Medulla oblongata (tissue), 1 donor: ENCODE measurements at regions not wholly inside any gene's neighbourhood (a gene's known extent, or its start where the extent isn't known, plus 50 kb on each side); places are given as distances from the start of the nearest gene placed in this dataset.
A peak's percentile ranks its signal among the peaks of the same experiment; 100 is the strongest.

Experiments
- DNase-seq: peaks from one replicate; pipeline ENCODE4 v3.0.0-alpha.2; 2015; ENCODE audit errors: extremely low spot score

DNA sequence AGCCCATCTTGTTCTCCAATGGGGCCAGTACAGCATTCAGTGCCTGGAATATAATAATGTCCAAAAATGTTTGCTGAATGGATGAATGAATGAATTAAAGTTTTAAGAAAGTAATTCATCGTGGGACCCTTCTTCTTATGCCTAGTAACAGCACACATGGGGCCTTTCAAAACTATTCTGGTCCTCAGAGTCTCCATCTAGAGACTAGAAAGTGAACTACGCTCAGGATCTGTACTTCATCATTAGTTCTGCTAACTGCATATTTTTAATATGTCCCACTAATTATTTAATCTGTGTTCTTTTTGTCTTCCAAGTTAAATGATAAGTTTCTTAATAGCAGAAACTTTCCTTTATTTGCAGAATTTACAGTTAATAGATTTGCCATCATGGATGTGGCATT, 172.5 kb downstream of the SMAD2 start:
- DNase-seq, result no peak

DNA sequence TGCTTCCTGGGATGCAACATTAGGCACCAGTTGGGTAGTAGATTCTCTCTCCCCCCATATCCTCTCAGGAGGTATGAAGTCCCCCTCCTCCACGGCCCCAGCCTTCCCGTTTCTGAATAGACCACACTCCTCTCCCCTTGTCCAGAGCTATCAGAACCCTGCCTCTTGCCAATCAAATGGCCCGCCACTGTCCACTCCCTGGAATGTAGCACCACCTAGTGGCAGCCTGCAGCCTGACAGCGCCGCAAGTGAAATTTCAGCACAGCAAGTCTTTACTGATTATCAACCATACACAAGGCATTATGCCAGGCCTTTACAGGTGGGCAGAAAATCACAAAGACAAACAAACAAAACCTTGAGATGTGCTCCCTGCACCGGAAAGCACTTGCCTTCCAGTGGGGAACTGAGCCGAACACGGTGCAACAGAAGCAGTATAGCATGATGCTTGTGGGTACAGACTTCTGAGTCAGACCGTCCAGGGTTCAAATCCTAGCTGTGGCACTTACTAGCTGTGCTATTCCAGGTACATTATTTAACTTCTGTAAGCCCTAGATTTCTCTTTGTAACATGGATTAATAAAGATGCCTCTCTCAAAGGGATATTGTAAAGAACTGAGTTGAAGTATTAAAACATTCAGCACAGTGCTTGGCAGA, 174.0 kb downstream of the SMAD2 start:
- peak; percentile 74 for DNase-seq

DNA sequence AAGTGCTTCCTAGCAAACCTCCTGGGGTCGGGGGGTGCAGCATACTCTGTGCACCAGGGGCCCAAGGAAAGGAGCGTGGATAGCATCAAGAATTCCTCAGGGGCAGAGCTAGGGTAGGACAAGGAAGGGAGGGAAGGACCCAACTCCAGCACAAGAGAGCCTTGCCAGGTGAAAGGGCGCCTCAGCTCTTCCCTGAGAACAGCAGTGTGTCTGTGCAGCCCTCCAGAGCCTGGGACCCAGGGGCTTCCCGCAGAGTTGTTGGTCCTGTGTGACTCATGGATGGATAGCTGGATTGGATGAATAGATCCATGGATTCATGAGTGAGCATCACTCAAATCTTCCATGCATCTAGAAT, 175.4 kb downstream of the SMAD2 start:
- DNase-seq, result no peak

DNA sequence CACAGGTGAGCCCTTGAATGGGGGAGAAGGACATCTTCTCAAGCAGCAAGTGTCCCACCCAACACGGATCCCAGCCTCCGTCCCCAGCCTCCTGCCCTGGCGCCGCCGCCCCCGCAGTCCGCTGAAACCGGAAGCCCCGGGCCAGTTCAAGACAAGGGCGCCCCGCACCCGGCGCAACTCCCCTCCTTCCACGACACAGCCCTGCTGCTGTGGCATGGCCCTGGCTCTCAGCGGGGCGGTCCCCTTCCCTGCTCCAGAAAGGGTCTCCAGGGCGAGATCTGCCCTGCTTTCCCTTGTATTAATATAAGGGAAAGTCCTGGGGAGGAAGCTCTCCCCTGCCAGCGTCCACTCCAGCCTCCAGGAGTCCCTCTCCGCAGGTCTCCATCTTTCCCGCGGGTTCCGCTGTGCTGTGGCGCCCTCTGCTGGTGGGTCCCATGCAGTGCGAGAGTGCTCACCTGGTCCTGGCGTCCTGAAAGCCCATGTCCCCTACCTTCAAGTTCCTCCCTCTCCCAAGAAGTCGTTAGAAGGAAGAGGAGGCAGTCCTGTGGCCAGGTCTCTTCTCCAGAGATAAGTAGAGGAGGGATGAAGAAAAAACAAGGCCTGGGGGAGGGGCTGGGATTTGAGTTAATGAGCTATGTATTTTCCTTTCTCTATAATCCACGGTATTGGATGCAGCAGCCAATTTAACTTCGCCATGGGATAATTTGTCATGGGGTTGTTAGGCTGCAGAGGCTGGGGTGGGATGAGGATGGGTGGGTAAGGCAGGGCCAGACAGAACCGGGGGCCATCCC, 176.0 kb downstream of the SMAD2 start:
- no peak for DNase-seq

DNA sequence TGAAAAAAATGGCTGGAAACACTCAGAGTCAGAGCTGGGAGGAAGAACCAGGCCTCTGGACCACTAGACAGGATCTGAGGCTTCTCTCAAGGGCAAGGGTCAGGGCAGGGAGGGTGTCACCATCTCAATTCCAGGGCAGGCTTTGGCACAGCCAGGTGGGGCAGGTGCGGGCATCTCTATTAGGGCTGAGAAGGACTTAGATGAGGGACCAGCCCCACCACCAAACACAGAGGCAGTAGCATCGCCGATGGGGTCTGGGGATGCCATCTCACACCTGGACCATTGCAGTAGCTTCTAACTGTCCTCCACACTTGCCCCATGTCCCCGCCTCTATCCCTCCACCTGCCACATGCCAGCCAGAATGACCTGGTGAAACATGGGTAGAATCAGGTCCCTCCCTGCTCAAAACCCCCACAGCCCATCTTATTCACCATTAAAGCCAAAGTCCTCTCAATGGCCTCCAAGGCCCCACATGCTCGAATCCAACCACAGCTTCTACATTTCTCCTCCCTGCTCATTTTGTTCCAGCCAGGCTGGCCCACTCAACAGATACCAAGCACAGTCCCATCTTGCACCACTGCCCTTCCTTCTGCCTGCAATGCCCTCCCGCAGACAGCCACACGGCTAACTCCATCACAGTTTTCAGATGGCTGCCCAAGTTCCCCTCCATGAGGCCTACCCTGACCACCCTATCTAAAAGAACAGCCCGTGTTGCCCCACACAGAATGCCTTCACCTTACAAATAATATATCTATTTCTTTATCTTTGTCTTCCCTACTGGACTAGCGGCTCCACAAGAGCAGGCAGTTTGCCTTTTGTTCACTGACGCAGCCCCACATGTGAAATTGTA, 177.4 kb downstream of the SMAD2 start:
- no peak for DNase-seq

DNA sequence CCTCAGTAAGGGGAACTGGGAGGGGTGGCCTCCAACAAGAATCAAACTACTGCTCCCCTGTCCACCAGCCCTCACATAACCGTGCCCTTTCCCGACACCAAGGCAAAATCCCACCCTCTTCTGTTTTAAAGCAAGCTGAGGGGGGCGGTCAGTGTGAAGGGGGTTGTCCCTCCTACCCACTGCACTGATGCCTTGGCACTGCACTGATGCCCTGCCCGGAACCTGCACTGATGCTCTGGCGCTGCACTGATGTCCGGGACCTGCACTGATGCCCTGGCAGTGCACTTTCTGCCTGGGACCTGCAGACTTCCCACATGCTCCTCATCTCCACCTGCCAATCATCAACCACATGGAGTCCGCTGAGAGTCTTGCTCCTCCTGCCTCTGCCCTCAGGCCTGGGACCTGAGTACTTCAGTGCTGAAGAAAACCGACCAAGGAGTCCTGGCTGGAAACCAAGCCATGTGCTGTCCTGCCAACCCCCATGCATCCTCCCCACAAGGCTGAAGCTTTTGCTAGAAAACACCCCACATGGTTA, 179.5 kb downstream of the SMAD2 start:
- no peak for DNase-seq

DNA sequence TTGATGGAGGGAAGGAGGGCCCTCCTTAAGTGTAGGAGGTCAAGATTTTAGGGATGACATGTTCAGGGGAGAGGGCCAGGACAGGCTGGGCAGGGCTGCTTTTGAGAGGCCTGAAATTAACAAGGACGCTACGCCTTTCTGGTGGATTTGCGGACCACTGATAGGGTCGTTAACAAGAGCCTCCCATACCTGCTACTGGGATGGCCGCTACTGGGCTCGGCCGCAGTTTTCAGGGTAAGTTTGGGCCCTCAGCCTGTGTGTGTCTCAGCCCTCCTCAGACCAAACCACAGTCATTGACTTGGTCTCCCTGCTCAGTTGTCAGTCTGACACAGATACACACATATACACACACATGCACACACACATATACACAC, 180.9 kb downstream of the SMAD2 start:
- DNase-seq, result no peak

DNA sequence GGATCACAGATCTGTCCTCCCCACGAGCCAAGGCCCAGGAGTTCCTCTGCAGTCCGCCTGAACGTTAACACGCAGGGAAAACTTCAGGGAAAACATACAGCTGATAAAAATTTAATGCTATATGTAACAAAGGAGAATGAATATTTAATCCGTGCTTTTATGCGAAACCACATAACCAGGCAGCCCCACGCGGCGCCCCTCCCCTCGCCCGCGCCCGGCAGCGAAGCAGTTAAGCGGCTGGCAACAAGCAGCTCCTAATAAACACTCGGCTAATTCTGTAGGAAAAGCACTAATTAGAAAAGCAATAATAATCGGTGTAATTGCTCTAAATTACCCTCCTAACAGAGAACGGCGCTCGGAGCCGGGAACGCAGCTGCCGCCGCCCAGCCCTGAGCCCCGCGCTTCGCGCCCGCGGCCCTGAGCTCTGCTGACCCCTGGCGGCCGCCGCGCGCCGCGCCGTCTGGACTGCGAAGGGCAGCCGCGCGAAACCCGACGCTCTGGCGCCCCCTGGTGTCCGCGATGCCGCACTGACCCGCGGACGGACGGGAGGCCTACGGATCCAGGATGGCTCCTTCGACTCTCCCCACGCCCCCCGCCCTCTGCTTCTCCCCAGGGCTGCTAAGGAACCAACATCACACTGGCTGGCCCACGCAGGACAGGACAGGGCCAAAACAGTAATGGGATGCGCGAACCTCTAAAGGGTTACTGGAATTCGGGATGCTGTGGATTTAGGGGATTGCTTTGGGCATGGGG, 181.4 kb downstream of the SMAD2 start:
- peak; percentile 80 for DNase-seq

DNA sequence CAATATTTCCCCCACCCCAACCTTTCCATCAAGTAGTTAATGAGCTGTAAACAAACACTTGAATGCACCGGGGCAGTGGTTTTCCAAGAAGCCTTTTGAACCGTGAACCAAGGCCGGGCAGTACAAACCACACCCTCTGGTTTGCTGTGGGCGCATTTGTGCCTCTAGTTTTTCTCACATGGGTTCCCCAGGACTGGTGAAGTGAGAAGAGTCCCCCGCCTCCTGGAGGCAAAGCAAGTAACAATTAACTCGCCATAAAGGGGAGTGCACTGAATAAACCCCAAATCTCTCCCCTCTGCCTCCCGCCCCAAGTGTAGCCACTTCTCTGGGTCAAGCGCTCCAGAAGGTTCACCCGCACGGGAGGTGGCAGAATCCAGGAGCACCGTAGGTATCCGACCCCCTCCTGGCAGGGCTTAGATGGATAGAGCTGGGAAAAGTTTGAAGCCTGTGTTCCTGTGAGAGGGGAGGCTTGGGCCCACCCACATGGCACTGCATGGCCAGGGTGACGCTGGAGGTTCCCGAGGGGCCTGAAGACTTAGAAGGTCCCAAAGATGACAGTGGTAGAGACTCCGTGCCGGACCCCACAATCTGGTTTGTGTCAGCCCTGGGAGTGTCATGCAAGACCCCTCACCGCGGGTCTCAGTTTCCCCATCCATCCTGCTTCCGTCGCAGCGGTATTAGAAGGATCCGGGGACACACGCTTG, 182.2 kb downstream of the SMAD2 start:
- no peak for DNase-seq

DNA sequence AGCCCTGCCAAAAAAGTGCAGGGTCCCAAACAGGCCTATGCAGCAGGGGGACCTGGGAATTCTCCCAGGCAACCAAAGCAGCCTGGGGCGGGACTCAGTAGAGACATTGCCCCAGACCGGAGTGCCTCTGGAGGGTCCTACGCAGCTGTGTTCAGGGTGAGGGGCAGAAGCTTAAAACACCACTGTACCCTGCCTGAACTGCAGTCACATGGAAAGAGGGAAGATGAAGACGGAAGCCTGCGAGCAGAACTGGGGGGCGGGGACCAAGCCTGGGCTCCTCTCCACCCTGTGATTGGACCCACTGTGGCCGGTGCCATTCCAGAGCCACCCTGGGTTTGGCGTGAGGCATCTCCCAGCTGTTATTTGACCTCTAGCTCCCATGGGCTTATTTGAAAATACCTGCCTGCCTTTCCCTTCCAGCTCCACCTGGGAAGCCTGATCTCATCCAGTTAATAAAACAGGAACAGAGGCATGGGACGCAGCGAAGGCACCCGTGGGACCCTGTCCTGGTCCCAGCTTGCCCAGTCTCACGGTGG, 183.1 kb downstream of the SMAD2 start:
- DNase-seq, result no peak

DNA sequence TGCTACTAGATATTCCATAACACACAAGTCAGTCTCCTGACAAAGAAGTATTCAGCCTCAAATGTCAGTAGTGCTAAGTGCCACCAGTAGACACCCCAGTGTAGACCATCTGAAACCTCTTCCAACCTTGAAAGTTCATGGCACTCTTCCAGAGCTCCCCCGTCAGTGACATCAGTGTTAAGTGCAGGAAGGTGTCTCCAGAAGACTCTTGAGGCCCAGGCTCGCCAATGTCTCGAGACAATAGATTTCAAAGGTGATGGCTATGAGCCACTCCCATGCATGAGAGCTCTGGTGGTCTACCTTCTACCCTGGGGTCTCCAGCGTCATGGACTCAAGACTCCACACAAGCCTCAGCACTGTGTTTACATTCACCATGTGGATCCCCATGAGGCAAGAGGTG, 183.8 kb downstream of the SMAD2 start:
- DNase-seq, result no peak

DNA sequence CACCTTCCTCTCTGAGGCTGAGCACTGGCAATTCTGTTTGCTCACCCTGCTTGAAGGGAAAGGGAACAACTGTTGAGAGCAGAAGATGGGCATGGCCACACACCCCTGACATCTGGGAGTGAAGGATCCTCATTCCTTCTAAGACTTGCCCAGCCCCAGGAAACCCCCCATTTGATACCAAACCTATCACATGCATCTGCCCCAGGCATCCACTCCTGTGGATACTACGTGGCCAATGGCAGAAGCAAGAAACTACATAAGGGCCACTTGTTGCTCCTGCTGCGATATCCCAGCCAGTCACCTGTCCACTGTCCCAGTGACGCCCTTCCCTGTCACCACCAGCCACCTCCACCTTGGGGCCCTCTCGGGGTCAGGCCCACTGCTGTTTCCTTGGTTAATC, 185.2 kb downstream of the SMAD2 start:
- no peak for DNase-seq

DNA sequence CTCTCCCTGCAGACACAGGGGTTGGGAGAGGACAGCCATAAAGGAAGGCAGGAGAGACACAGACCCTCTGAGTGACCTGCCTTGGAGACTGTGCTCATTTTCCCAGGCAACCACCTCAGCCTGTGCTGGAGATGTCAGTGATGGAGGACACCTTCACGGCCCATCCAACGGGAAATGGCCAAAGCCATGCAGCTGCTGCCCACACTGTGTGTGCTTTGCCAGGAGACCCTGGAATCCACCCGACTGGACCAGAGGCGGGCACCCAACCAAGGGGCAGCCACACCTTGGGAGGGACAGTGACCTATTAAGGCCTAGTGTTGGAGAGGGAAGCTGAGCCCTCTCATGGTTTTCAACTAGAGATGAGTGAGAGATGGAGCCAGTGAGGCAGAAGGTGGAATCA, 192.5 kb downstream of the SMAD2 start:
- DNase-seq, result no peak

DNA sequence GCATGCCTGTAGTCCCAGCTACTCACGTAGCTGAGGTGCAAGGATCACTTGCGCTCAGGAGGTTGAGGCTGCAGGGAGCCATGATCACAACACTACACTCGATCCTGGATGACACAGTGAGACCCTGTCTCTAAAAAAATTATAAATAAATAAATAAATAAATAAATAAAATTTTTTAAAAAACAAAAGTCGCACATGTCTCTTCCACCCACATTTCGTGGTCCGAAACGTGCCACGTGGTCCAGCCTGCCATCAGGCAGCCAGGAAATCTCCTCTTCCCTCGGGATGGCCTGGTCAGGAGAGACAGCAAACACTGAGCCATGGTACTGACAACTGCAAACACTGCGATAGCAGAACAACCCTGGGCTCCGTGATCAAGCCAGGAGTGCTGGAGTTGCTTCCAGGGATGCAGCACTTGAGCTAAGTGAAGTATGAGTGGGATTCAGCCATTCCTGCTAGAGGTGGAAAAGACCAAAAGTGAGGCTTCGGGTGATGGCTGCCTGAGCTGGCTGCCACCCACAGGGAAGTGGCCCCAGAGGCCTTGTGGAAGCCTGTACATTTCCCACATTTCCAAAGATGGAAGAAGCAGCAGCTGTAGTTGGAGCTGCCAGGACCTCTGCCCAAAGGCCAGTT, 193.1 kb downstream of the SMAD2 start:
- no peak for DNase-seq

DNA sequence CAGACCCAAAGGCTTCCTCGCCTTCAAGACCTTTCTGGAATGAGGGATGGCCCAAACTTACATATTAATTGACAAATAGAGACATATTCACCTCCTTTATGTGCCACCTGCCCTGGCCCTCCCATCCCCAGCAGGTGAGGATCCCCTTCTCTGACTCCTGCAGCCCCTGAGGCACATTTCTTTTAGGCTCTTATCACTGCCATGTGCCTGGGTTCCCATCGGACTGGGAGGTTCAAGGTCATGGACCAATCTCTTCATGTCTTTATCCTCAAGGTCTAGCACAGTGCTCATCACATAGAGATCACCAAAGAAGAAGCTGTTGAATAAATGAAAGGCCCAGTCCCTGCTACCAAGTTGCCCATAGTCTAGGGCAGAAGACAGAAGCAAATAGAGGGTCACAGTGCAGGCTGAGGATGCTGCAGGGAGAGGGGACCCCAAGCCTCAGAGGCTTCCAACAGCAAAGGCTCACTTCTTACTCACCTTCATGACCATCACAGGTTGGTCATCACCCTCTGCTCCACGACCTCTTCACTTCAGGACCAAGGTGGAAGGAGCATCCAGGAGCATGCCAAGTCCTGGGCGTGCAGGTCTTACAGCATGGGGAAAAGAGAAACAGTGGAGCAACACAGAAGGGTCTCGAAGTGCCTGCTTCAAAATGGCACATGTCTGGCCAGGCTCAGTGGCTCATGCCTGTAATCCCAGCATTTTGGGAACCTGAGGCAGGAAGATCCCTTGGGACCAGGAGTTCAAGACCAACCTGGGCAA, 193.9 kb downstream of the SMAD2 start:
- no peak for DNase-seq

DNA sequence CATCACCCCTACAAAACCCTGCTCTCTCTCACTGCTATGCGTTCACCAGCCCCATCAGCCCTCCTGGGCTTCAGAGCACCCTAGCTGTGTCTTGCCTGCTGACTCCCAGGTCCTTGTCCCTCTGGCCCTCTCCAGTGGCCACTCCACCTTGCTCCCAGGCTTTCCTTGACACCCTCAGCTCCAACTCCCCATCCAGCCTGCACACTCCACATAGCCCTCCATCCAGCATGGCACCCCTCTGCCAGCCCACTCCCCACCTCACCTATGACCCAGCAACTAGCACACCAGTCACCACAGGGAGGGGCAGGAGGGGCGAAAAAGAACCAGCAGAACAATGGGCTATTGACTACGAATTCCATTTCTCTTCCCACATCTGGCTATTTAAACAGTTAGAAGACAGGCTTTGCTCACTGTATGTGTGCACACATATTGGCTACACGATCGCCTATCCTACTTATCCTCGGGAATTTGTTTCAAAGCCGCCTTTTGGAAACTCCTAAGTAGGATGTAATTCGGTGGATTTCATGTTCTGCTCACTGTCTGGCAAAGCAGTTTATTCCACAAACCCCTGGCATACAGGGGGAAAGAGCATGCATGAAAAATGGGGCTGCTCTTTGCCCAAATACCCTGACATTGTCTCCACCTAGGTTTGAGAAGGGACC, 195.3 kb downstream of the SMAD2 start:
- no peak for DNase-seq

DNA sequence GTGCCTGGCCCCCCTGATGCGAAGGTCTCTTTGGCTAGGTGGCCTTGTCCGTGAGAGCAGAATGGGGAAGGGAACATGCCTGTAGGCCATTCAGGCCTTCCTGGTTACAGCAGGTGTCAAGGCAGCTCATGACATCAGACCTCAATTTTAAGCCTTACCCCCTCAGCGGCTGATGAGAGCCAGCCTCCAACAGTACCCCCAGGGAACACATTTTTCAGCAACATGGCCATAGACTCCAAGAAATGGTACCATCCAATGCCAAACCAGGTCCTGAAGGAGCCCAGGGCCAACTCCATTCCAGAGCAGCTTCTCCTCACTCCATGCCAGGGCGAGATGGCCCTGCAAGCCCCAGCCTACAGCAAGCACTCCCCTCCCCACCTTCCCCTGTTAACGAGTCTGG, 199.2 kb downstream of the SMAD2 start:
- no peak for DNase-seq

DNA sequence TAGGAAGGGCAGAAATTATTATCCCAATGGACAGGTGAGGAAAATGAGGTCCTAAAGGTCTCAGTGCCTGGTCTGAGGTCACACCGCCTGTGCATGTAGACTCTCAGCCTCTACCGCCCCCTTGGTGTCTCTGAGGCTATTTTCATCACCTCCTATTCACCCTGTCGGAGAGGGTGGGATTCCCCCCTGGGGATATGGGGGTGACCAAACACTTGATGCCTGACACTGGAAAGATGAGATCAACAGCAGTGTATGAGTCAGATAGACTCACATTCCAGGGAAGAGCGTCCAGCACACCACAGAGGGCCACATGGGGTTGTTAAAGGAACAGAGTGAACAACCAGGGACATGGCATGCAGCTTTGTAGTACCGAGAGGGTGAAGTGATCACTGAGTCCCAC, 199.7 kb downstream of the SMAD2 start:
- no peak for DNase-seq

DNA sequence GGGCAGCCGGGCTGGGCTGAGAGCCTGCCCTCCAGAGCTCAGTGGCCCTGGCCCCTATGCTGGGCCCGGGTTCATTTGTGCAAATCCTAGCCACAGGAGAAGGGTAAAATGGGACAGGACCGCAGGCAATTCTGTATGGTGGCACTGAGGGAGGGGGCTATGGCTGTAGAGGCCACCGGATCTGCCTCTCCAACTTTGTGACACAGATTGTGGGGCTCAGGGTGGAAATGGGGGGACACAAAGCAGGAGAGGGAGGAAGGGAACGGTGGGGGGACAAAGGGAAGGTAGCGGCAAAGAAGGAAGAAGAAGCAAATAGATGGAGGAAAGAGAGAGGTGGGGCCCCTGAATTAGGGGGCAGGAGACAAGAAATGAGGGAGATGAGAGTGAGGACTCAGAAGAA, 201.1 kb downstream of the SMAD2 start:
- no peak for DNase-seq
